ENCODE measurements at regions not wholly inside any gene's neighbourhood (a gene's known extent, or its start where the extent isn't known, plus 50 kb on each side); places are given as distances from the start of the nearest gene placed in this dataset.

DNA sequence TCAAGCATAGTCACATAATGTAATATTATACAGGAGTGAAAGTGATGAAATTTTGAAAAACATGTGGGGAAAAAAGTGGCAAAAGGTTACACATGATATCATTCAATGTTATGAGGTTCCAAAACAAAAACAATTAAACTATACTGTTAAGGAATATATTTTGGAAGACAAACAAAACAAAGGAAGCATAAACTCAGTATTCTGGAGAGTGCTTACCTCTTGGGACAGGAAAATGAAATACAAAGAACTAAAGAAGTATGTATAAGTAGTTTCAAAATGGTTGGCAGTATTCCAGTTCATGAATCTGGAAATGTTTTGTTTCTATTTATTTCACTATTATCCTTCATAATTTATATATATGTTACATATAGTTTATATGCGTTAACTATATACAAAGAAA is 213.5 kb downstream of the MOXD1 start:
- TF ChIP-seq, protein P1, sequence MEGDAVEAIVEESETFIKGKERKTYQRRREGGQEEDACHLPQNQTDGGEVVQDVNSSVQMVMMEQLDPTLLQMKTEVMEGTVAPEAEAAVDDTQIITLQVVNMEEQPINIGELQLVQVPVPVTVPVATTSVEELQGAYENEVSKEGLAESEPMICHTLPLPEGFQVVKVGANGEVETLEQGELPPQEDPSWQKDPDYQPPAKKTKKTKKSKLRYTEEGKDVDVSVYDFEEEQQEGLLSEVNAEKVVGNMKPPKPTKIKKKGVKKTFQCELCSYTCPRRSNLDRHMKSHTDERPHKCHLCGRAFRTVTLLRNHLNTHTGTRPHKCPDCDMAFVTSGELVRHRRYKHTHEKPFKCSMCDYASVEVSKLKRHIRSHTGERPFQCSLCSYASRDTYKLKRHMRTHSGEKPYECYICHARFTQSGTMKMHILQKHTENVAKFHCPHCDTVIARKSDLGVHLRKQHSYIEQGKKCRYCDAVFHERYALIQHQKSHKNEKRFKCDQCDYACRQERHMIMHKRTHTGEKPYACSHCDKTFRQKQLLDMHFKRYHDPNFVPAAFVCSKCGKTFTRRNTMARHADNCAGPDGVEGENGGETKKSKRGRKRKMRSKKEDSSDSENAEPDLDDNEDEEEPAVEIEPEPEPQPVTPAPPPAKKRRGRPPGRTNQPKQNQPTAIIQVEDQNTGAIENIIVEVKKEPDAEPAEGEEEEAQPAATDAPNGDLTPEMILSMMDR (IDR thresholded peaks at IDR 0.05), result no peak
- TF ChIP-seq EZH2 (IDR thresholded peaks at IDR 0.05; ENCODE audit: borderline replicate concordance, insufficient read depth, low read depth, low read length, poor library complexity, severe bottlenecking), result no peak

All from B cell (primary cell).